ENCODE measurements at regions not wholly inside any gene's neighbourhood (a gene's known extent, or its start where the extent isn't known, plus 50 kb on each side); places are given as distances from the start of the nearest gene placed in this dataset.

DNA sequence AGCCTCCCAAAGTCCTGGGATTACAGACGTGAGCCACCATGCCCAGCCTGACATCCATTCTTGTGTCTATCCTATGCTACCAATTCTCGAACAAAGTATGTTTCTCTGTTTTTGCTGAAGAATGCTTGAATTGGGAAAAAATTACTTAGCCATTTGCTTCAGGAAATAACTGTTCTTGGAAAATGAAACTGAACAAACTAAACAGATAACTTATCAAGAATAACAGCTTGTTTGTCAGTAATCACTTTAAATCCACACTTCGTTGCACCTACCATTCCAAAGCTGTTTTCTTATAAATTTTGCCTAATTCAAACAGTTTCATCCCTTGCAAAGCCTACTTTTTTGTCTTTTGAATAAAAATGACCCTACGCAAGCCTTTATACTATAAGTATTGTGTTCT lies 672.9 kb downstream of the SUCLG1 start:
- ATAC-seq: no peak
- H3K4me1 ChIP-seq: no peaks in the 10 kb centered on the region
- TF ChIP-seq, protein P1, sequence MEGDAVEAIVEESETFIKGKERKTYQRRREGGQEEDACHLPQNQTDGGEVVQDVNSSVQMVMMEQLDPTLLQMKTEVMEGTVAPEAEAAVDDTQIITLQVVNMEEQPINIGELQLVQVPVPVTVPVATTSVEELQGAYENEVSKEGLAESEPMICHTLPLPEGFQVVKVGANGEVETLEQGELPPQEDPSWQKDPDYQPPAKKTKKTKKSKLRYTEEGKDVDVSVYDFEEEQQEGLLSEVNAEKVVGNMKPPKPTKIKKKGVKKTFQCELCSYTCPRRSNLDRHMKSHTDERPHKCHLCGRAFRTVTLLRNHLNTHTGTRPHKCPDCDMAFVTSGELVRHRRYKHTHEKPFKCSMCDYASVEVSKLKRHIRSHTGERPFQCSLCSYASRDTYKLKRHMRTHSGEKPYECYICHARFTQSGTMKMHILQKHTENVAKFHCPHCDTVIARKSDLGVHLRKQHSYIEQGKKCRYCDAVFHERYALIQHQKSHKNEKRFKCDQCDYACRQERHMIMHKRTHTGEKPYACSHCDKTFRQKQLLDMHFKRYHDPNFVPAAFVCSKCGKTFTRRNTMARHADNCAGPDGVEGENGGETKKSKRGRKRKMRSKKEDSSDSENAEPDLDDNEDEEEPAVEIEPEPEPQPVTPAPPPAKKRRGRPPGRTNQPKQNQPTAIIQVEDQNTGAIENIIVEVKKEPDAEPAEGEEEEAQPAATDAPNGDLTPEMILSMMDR (IDR thresholded peaks at IDR 0.05): no peak
- H3K36me3 ChIP-seq: no peaks in the 10 kb centered on the region
- H3K27ac ChIP-seq: no peak overlapping the region
- H3K4me3 ChIP-seq: no peak overlapping the region
- no peaks in the 10 kb centered on the region for H3K27me3 ChIP-seq (ENCODE audit: low read depth)
- H3K9me3 ChIP-seq: no peaks in the 10 kb centered on the region
- DNase-seq: no peak
- intact Hi-C loops (cut with DNase I): no loop called here

- Histone ChIP-seq H3K4me1 (no peaks in the 10 kb centered on the region), H3K27ac (no peak overlapping the region), H3K36me3 (no peaks in the 10 kb centered on the region), H3K9me3 (no peaks in the 10 kb centered on the region), H3K4me3 (no peak overlapping the region), H3K27me3 (ENCODE audit: low read depth) (no peaks in the 10 kb centered on the region)
- DNase-seq: no peak
- intact Hi-C loops (cut with DNase I): no loop called here
- TF ChIP-seq, protein P1 (IDR thresholded peaks at IDR 0.05): no peak
- ATAC-seq: no peak
Measured at GRCh38 chr2:83784947-83785346, 674.1 kb downstream of the SUCLG1 start.

DNA sequence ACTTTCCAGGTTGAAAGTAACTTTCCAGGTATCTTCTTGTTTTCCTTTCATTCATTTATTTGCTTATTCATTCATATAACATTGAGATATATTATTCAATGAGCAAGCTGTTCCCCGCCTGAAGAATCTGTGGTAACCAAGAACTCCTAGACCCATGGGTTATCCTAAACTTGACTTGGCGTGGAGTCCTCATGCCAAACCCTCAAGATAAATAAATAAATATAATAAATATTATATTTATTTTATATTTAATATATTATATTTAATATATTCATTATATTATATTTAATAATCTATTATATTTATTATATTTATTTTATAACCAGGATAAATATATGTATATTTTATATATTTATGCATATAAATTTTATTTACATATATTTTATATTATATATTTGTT lies 674.8 kb downstream of the SUCLG1 start:
- ATAC-seq (no peak), DNase-seq (no peak)
- H3K27ac ChIP-seq: no peak overlapping the region
- no peaks in the 10 kb centered on the region for H3K27me3 ChIP-seq (ENCODE audit: low read depth)
- intact Hi-C loops (cut with DNase I): no loop called here
- TF ChIP-seq, protein P1 (IDR thresholded peaks at IDR 0.05): no peak
- no peaks in the 10 kb centered on the region for H3K9me3 ChIP-seq
- no peaks in the 10 kb centered on the region for H3K4me1 ChIP-seq
- H3K36me3 ChIP-seq: no peaks in the 10 kb centered on the region
- no peak overlapping the region for H3K4me3 ChIP-seq

- H3K4me1 ChIP-seq: no peaks in the 10 kb centered on the region
- TF ChIP-seq, protein P1 (IDR thresholded peaks at IDR 0.05): no peak
- H3K27ac ChIP-seq: no peak overlapping the region
- ATAC-seq: no peak
- no peak for DNase-seq
- no peak overlapping the region for H3K4me3 ChIP-seq
- H3K27me3 ChIP-seq (ENCODE audit: low read depth): no peaks in the 10 kb centered on the region
- H3K9me3 ChIP-seq: no peaks in the 10 kb centered on the region
- H3K36me3 ChIP-seq: no peaks in the 10 kb centered on the region
- intact Hi-C loops (cut with DNase I): no loop called here
Measured at GRCh38 chr2:83782122-83782521, 677.0 kb downstream of the SUCLG1 start.

GRCh38 chr2:83764447-83765005 lies 694.6 kb downstream of the SUCLG1 start:
- no peaks in the 10 kb centered on the region for H3K36me3 ChIP-seq
- no peak overlapping the region for H3K4me3 ChIP-seq
- DNase-seq (no peak), ATAC-seq (no peak)
- intact Hi-C loops (cut with DNase I): no loop called here
- TF ChIP-seq, protein P1 (IDR thresholded peaks at IDR 0.05): no peak
- no peak overlapping the region for H3K27ac ChIP-seq
- no peaks in the 10 kb centered on the region for H3K27me3 ChIP-seq (ENCODE audit: low read depth)
- H3K9me3 ChIP-seq: peaks cover 13% of the 10 kb centered on the region
- H3K4me1 ChIP-seq: no peaks in the 10 kb centered on the region

- H3K27me3 ChIP-seq (ENCODE audit: low read depth): no peaks in the 10 kb centered on the region
- H3K27ac ChIP-seq: no peak overlapping the region
- peaks cover 9% of the 10 kb centered on the region for H3K9me3 ChIP-seq
- H3K36me3 ChIP-seq: no peaks in the 10 kb centered on the region
- intact Hi-C loops (cut with DNase I): no loop called here
- TF ChIP-seq, protein P1 (IDR thresholded peaks at IDR 0.05): no peak
- H3K4me1 ChIP-seq: no peaks in the 10 kb centered on the region
- ATAC-seq (no peak), DNase-seq (no peak)
- H3K4me3 ChIP-seq: no peak overlapping the region
Measured at GRCh38 chr2:83757329-83757728, 701.8 kb downstream of the SUCLG1 start.
